Activated CD4-positive, alpha-beta T cell treated with anti-CD3 and anti-CD28 coated beads, Interleukin-2, amount 10 ng/mL, durations not matched to agents 24 days and 14 days (primary cell): ENCODE measurements at regions not wholly inside any gene's neighbourhood (a gene's known extent, or its start where the extent isn't known, plus 50 kb on each side); places are given as distances from the start of the nearest gene placed in this dataset.

Source experiments
- DNase-seq: peaks from one replicate; pipeline ENCODE4 v3.0.0; 2022
- H3K27ac Mint-ChIP-seq: one replicate; pipeline ENCODE4 v1.8.0; 2022; ENCODE audit warnings: mild to moderate bottlenecking, mixed read lengths
- H3K27me3 Mint-ChIP-seq: one replicate; pipeline ENCODE4 v1.8.0; 2022; ENCODE audit warnings: mixed read lengths
- H3K36me3 Mint-ChIP-seq: one replicate; pipeline ENCODE4 v1.8.0; 2022; ENCODE audit warnings: low read depth, mild to moderate bottlenecking, mixed read lengths
- H3K4me1 Mint-ChIP-seq: one replicate; pipeline ENCODE4 v1.8.0; 2021; ENCODE audit warnings: mixed read lengths
- H3K4me3 Mint-ChIP-seq: one replicate; pipeline ENCODE4 v1.8.0; 2022; ENCODE audit warnings: mild to moderate bottlenecking, moderate library complexity, mixed read lengths
- H3K9me3 Mint-ChIP-seq: one replicate; pipeline ENCODE4 v1.8.0; 2021; ENCODE audit warnings: mixed read lengths
- intact Hi-C: fragments of 100-400 bp; cut with micrococcal nuclease; formaldehyde crosslinking; loops from one replicate; pipeline ENCODE4 v1.15.1; 2023

- Mint-ChIP-seq H3K27me3 (peaks cover 4% of the 10 kb centered on the region), H3K36me3 (no peaks in the 10 kb centered on the region), H3K4me1 (no peaks in the 10 kb centered on the region), H3K4me3 (no peak overlapping the region), H3K9me3 (no peaks in the 10 kb centered on the region), H3K27ac (no peak overlapping the region)
- intact Hi-C loops, result no loop called here
- no peak for DNase-seq
Measured at GRCh38 chr2:239778861-239779558, 246.1 kb downstream of the NDUFA10 start.

- no peaks in the 10 kb centered on the region for H3K9me3 Mint-ChIP-seq
- no peak overlapping the region for H3K4me3 Mint-ChIP-seq
- intact Hi-C loops, result no loop called here
- no peaks in the 10 kb centered on the region for H3K4me1 Mint-ChIP-seq
- peaks cover 4% of the 10 kb centered on the region for H3K27me3 Mint-ChIP-seq
- no peak overlapping the region for H3K27ac Mint-ChIP-seq
- H3K36me3 Mint-ChIP-seq, result no peaks in the 10 kb centered on the region
- DNase-seq, result no peak
Measured at GRCh38 chr2:239778042-239778851, 246.9 kb downstream of the NDUFA10 start.

- Mint-ChIP-seq H3K4me3 (no peak overlapping the region), H3K27me3 (peaks cover 2% of the 10 kb centered on the region), H3K27ac (no peak overlapping the region), H3K36me3 (no peaks in the 10 kb centered on the region), H3K9me3 (no peaks in the 10 kb centered on the region), H3K4me1 (no peaks in the 10 kb centered on the region)
- intact Hi-C loops, result no loop called here
- DNase-seq, result no peak
Measured at GRCh38 chr2:239777219-239777618, 247.9 kb downstream of the NDUFA10 start.

GRCh38 chr2:239776436-239777005 is 248.6 kb downstream of the NDUFA10 start:
- no peaks in the 10 kb centered on the region for H3K9me3 Mint-ChIP-seq
- intact Hi-C loops, result no loop called here
- H3K27ac Mint-ChIP-seq, result no peak overlapping the region
- no peaks in the 10 kb centered on the region for H3K4me1 Mint-ChIP-seq
- DNase-seq, result no peak
- H3K27me3 Mint-ChIP-seq, result peaks cover 2% of the 10 kb centered on the region
- no peaks in the 10 kb centered on the region for H3K36me3 Mint-ChIP-seq
- no peak overlapping the region for H3K4me3 Mint-ChIP-seq

GRCh38 chr2:239775623-239776435 is 249.3 kb downstream of the NDUFA10 start:
- H3K36me3 Mint-ChIP-seq, result no peaks in the 10 kb centered on the region
- intact Hi-C loops, result no loop called here
- no peak overlapping the region for H3K4me3 Mint-ChIP-seq
- no peaks in the 10 kb centered on the region for H3K9me3 Mint-ChIP-seq
- DNase-seq, result no peak
- no peaks in the 10 kb centered on the region for H3K4me1 Mint-ChIP-seq
- H3K27me3 Mint-ChIP-seq, result peaks cover 2% of the 10 kb centered on the region
- no peak overlapping the region for H3K27ac Mint-ChIP-seq

GRCh38 chr2:239774933-239775622 is 250.1 kb downstream of the NDUFA10 start:
- Mint-ChIP-seq H3K4me3 (no peak overlapping the region), H3K27me3 (peaks cover 2% of the 10 kb centered on the region), H3K4me1 (no peaks in the 10 kb centered on the region), H3K27ac (no peak overlapping the region), H3K36me3 (no peaks in the 10 kb centered on the region), H3K9me3 (no peaks in the 10 kb centered on the region)
- no peak for DNase-seq
- intact Hi-C loops, result no loop called here

- Mint-ChIP-seq H3K9me3 (no peaks in the 10 kb centered on the region), H3K4me1 (no peaks in the 10 kb centered on the region), H3K27ac (no peak overlapping the region), H3K36me3 (no peaks in the 10 kb centered on the region), H3K4me3 (no peak overlapping the region), H3K27me3 (peaks cover 2% of the 10 kb centered on the region)
- DNase-seq, result no peak
- intact Hi-C loops, result no loop called here
Measured at GRCh38 chr2:239774142-239774462, 251.0 kb downstream of the NDUFA10 start.

- Mint-ChIP-seq H3K4me1 (no peaks in the 10 kb centered on the region), H3K27ac (no peak overlapping the region), H3K27me3 (peaks cover 2% of the 10 kb centered on the region), H3K4me3 (no peak overlapping the region), H3K36me3 (no peaks in the 10 kb centered on the region), H3K9me3 (no peaks in the 10 kb centered on the region)
- no peak for DNase-seq
- intact Hi-C loops, result no loop called here
Measured at GRCh38 chr2:239773228-239774141, 251.7 kb downstream of the NDUFA10 start.

GRCh38 chr2:239772721-239773120 is 252.4 kb downstream of the NDUFA10 start:
- intact Hi-C loops, result no loop called here
- H3K4me3 Mint-ChIP-seq, result no peak overlapping the region
- H3K36me3 Mint-ChIP-seq, result no peaks in the 10 kb centered on the region
- no peaks in the 10 kb centered on the region for H3K9me3 Mint-ChIP-seq
- peaks cover 2% of the 10 kb centered on the region for H3K27me3 Mint-ChIP-seq
- DNase-seq, result no peak
- no peaks in the 10 kb centered on the region for H3K4me1 Mint-ChIP-seq
- no peak overlapping the region for H3K27ac Mint-ChIP-seq

GRCh38 chr2:239770246-239770639 is 254.9 kb downstream of the NDUFA10 start:
- H3K36me3 Mint-ChIP-seq, result no peaks in the 10 kb centered on the region
- no peaks in the 10 kb centered on the region for H3K9me3 Mint-ChIP-seq
- H3K4me1 Mint-ChIP-seq, result no peaks in the 10 kb centered on the region
- DNase-seq, result no peak
- no peak overlapping the region for H3K4me3 Mint-ChIP-seq
- H3K27ac Mint-ChIP-seq, result no peak overlapping the region
- intact Hi-C loops, result no loop called here
- H3K27me3 Mint-ChIP-seq, result peaks cover 2% of the 10 kb centered on the region

- no peak for DNase-seq
- Mint-ChIP-seq H3K27me3 (peaks cover under 1% of the 10 kb centered on the region), H3K9me3 (no peaks in the 10 kb centered on the region), H3K4me3 (no peak overlapping the region), H3K4me1 (no peaks in the 10 kb centered on the region), H3K36me3 (no peaks in the 10 kb centered on the region), H3K27ac (no peak overlapping the region)
- intact Hi-C loops, result no loop called here
Measured at GRCh38 chr2:239769554-239770245, 255.4 kb downstream of the NDUFA10 start.

GRCh38 chr2:239768907-239769553 is 256.1 kb downstream of the NDUFA10 start:
- Mint-ChIP-seq H3K9me3 (no peaks in the 10 kb centered on the region), H3K27me3 (no peaks in the 10 kb centered on the region), H3K36me3 (no peaks in the 10 kb centered on the region), H3K4me3 (no peak overlapping the region), H3K4me1 (no peaks in the 10 kb centered on the region), H3K27ac (no peak overlapping the region)
- intact Hi-C loops, result no loop called here
- no peak for DNase-seq
